ENCODE measurements at regions not wholly inside any gene's neighbourhood (a gene's known extent, or its start where the extent isn't known, plus 50 kb on each side); places are given as distances from the start of the nearest gene placed in this dataset.

GRCh38 chr3:83734656-83735055 lies 1224.1 kb upstream of the CADM2 start:
- no peak overlapping the region for H3K4me3 Mint-ChIP-seq
- ATAC-seq: no peak

GRCh38 chr3:83738202-83738601 lies 1220.6 kb upstream of the CADM2 start:
- DNase-seq: no peak
- H3K4me3 Mint-ChIP-seq: no peak overlapping the region
- H3K4me1 Mint-ChIP-seq (ENCODE audit: low read depth): no peaks in the 10 kb centered on the region
- no peaks in the 10 kb centered on the region for H3K36me3 Mint-ChIP-seq (ENCODE audit: insufficient read depth)
- H3K27me3 Mint-ChIP-seq (ENCODE audit: low read depth): no peaks in the 10 kb centered on the region
- peaks cover 5% of the 10 kb centered on the region for H3K9me3 Mint-ChIP-seq
- ATAC-seq: no peak

More at GRCh38 chr3:83734656-83735055, 1224.1 kb upstream of the CADM2 start:
- Mint-ChIP-seq H3K36me3 (ENCODE audit: insufficient read depth) (no peaks in the 10 kb centered on the region), H3K4me1 (ENCODE audit: low read depth) (no peaks in the 10 kb centered on the region), H3K9me3 (peaks cover 3% of the 10 kb centered on the region), H3K27me3 (ENCODE audit: low read depth) (no peaks in the 10 kb centered on the region)
- DNase-seq: no peak

GRCh38 chr3:83740504-83740903 lies 1218.3 kb upstream of the CADM2 start:
- Mint-ChIP-seq H3K36me3 (ENCODE audit: insufficient read depth) (no peaks in the 10 kb centered on the region), H3K4me1 (ENCODE audit: low read depth) (no peaks in the 10 kb centered on the region), H3K4me3 (no peak overlapping the region), H3K9me3 (peaks cover 10% of the 10 kb centered on the region), H3K27me3 (ENCODE audit: low read depth) (no peaks in the 10 kb centered on the region)
- ATAC-seq (no peak), DNase-seq (no peak)

GRCh38 chr3:83765956-83766355 lies 1192.8 kb upstream of the CADM2 start:
- DNase-seq: no peak
- no peaks in the 10 kb centered on the region for H3K36me3 Mint-ChIP-seq (ENCODE audit: insufficient read depth)
- peaks cover 20% of the 10 kb centered on the region for H3K9me3 Mint-ChIP-seq
- H3K4me3 Mint-ChIP-seq: no peak overlapping the region
- no peak for ATAC-seq
- no peaks in the 10 kb centered on the region for H3K4me1 Mint-ChIP-seq (ENCODE audit: low read depth)
- no peaks in the 10 kb centered on the region for H3K27me3 Mint-ChIP-seq (ENCODE audit: low read depth)

- no peaks in the 10 kb centered on the region for H3K27me3 Mint-ChIP-seq (ENCODE audit: low read depth)
- DNase-seq: no peak
- peaks cover 8% of the 10 kb centered on the region for H3K9me3 Mint-ChIP-seq
- no peaks in the 10 kb centered on the region for H3K4me1 Mint-ChIP-seq (ENCODE audit: low read depth)
- H3K4me3 Mint-ChIP-seq: no peak overlapping the region
- no peaks in the 10 kb centered on the region for H3K36me3 Mint-ChIP-seq (ENCODE audit: insufficient read depth)
- no peak for ATAC-seq
Observed at GRCh38 chr3:83769791-83770663, 1188.8 kb upstream of the CADM2 start.

- Mint-ChIP-seq H3K27me3 (ENCODE audit: low read depth) (no peaks in the 10 kb centered on the region), H3K36me3 (ENCODE audit: insufficient read depth) (no peaks in the 10 kb centered on the region), H3K9me3 (peaks cover 6% of the 10 kb centered on the region), H3K4me1 (ENCODE audit: low read depth) (no peaks in the 10 kb centered on the region), H3K4me3 (no peak overlapping the region)
- no peak for DNase-seq
- ATAC-seq: no peak
Observed at GRCh38 chr3:83770664-83771402, 1188.0 kb upstream of the CADM2 start.

- Mint-ChIP-seq H3K36me3 (ENCODE audit: insufficient read depth) (no peaks in the 10 kb centered on the region), H3K9me3 (peaks cover 9% of the 10 kb centered on the region), H3K4me3 (no peak overlapping the region), H3K4me1 (ENCODE audit: low read depth) (no peaks in the 10 kb centered on the region), H3K27me3 (ENCODE audit: low read depth) (no peaks in the 10 kb centered on the region)
- DNase-seq: no peak
- ATAC-seq: no peak
Observed at GRCh38 chr3:83802801-83803200, 1156.0 kb upstream of the CADM2 start.

GRCh38 chr3:83807511-83807910 lies 1151.3 kb upstream of the CADM2 start:
- Mint-ChIP-seq H3K4me1 (ENCODE audit: low read depth) (no peaks in the 10 kb centered on the region), H3K9me3 (peaks cover 23% of the 10 kb centered on the region), H3K4me3 (no peak overlapping the region), H3K27me3 (ENCODE audit: low read depth) (no peaks in the 10 kb centered on the region), H3K36me3 (ENCODE audit: insufficient read depth) (no peaks in the 10 kb centered on the region)
- no peak for ATAC-seq
- no peak for DNase-seq

GRCh38 chr3:83813176-83813575 lies 1145.6 kb upstream of the CADM2 start:
- H3K27me3 Mint-ChIP-seq (ENCODE audit: low read depth): no peaks in the 10 kb centered on the region
- peaks cover 29% of the 10 kb centered on the region for H3K9me3 Mint-ChIP-seq
- ATAC-seq (no peak), DNase-seq (no peak)
- no peak overlapping the region for H3K4me3 Mint-ChIP-seq
- no peaks in the 10 kb centered on the region for H3K4me1 Mint-ChIP-seq (ENCODE audit: low read depth)
- no peaks in the 10 kb centered on the region for H3K36me3 Mint-ChIP-seq (ENCODE audit: insufficient read depth)

GRCh38 chr3:83816653-83817052 lies 1142.1 kb upstream of the CADM2 start:
- no peak overlapping the region for H3K4me3 Mint-ChIP-seq
- peaks cover 10% of the 10 kb centered on the region for H3K9me3 Mint-ChIP-seq
- H3K27me3 Mint-ChIP-seq (ENCODE audit: low read depth): no peaks in the 10 kb centered on the region
- H3K36me3 Mint-ChIP-seq (ENCODE audit: insufficient read depth): no peaks in the 10 kb centered on the region
- DNase-seq: no peak
- H3K4me1 Mint-ChIP-seq (ENCODE audit: low read depth): no peaks in the 10 kb centered on the region
- no peak for ATAC-seq

- ATAC-seq (no peak), DNase-seq (no peak)
- H3K4me1 Mint-ChIP-seq (ENCODE audit: low read depth): no peaks in the 10 kb centered on the region
- H3K27me3 Mint-ChIP-seq (ENCODE audit: low read depth): no peaks in the 10 kb centered on the region
- H3K4me3 Mint-ChIP-seq: no peak overlapping the region
- peaks cover 6% of the 10 kb centered on the region for H3K9me3 Mint-ChIP-seq
- no peaks in the 10 kb centered on the region for H3K36me3 Mint-ChIP-seq (ENCODE audit: insufficient read depth)
Observed at GRCh38 chr3:83821506-83821905, 1137.3 kb upstream of the CADM2 start.

- Mint-ChIP-seq H3K27me3 (ENCODE audit: low read depth) (no peaks in the 10 kb centered on the region), H3K4me3 (no peak overlapping the region), H3K36me3 (ENCODE audit: insufficient read depth) (no peaks in the 10 kb centered on the region), H3K9me3 (no peaks in the 10 kb centered on the region), H3K4me1 (ENCODE audit: low read depth) (no peaks in the 10 kb centered on the region)
- DNase-seq (no peak), ATAC-seq (no peak)
Observed at GRCh38 chr3:83823095-83823494, 1135.7 kb upstream of the CADM2 start.

- DNase-seq: no peak
- ATAC-seq: no peak
- Mint-ChIP-seq H3K4me1 (ENCODE audit: low read depth) (no peaks in the 10 kb centered on the region), H3K4me3 (no peak overlapping the region), H3K9me3 (peaks cover 4% of the 10 kb centered on the region), H3K36me3 (ENCODE audit: insufficient read depth) (no peaks in the 10 kb centered on the region), H3K27me3 (ENCODE audit: low read depth) (no peaks in the 10 kb centered on the region)
Observed at GRCh38 chr3:83835040-83835439, 1123.7 kb upstream of the CADM2 start.

GRCh38 chr3:83842511-83842910 lies 1116.3 kb upstream of the CADM2 start:
- H3K4me3 Mint-ChIP-seq: no peak overlapping the region
- peaks cover 4% of the 10 kb centered on the region for H3K9me3 Mint-ChIP-seq
- no peak for ATAC-seq
- no peaks in the 10 kb centered on the region for H3K4me1 Mint-ChIP-seq (ENCODE audit: low read depth)
- DNase-seq: no peak
- no peaks in the 10 kb centered on the region for H3K36me3 Mint-ChIP-seq (ENCODE audit: insufficient read depth)
- H3K27me3 Mint-ChIP-seq (ENCODE audit: low read depth): no peaks in the 10 kb centered on the region

GRCh38 chr3:83843716-83844115 lies 1115.1 kb upstream of the CADM2 start:
- ATAC-seq (no peak), DNase-seq (no peak)
- H3K4me1 Mint-ChIP-seq (ENCODE audit: low read depth): no peaks in the 10 kb centered on the region
- no peaks in the 10 kb centered on the region for H3K27me3 Mint-ChIP-seq (ENCODE audit: low read depth)
- H3K4me3 Mint-ChIP-seq: no peak overlapping the region
- H3K36me3 Mint-ChIP-seq (ENCODE audit: insufficient read depth): no peaks in the 10 kb centered on the region
- peaks cover 4% of the 10 kb centered on the region for H3K9me3 Mint-ChIP-seq
